IPS-18a (cell line): ENCODE measurements at regions not wholly inside any gene's neighbourhood (a gene's known extent, or its start where the extent isn't known, plus 50 kb on each side); places are given as distances from the start of the nearest gene placed in this dataset.

Experiments
- H3K27ac ChIP-seq: one replicate; pipeline ENCODE4 v1.5.1; 2013; ENCODE audit warnings: low read length
- H3K27me3 ChIP-seq: one replicate; pipeline ENCODE4 v1.6.1; 2013; ENCODE audit warnings: mild to moderate bottlenecking, low read length; ENCODE audit not compliant: control insufficient read depth, insufficient read depth
- H3K36me3 ChIP-seq: one replicate; pipeline ENCODE4 v1.6.1; 2013; ENCODE audit warnings: low read depth, low read length; ENCODE audit not compliant: control insufficient read depth
- H3K4me1 ChIP-seq: one replicate; pipeline ENCODE4 v1.6.1; 2013; ENCODE audit warnings: low read depth, low read length; ENCODE audit not compliant: control insufficient read depth
- H3K4me3 ChIP-seq: one replicate; pipeline ENCODE4 v1.5.1; 2013; ENCODE audit warnings: low read length
- H3K9ac ChIP-seq: one replicate; pipeline ENCODE4 v1.6.1; 2013; ENCODE audit warnings: mild to moderate bottlenecking, low read length, moderate library complexity
- H3K9me3 ChIP-seq: one replicate; pipeline ENCODE4 v1.6.1; 2013; ENCODE audit warnings: low read depth, low read length; ENCODE audit not compliant: control insufficient read depth

GRCh38 chr10:4077804-4078203 is 292.8 kb upstream of the KLF6 start:
- Histone ChIP-seq H3K9me3 (no peaks in the 10 kb centered on the region), H3K27ac (no peak overlapping the region), H3K27me3 (no peaks in the 10 kb centered on the region), H3K36me3 (no peaks in the 10 kb centered on the region), H3K9ac (no peak overlapping the region), H3K4me1 (no peaks in the 10 kb centered on the region), H3K4me3 (no peak overlapping the region)

- Histone ChIP-seq H3K4me3 (no peak overlapping the region), H3K9me3 (no peaks in the 10 kb centered on the region), H3K27ac (no peak overlapping the region), H3K4me1 (no peaks in the 10 kb centered on the region), H3K9ac (no peak overlapping the region), H3K27me3 (no peaks in the 10 kb centered on the region), H3K36me3 (no peaks in the 10 kb centered on the region)
Measured at GRCh38 chr10:4076983-4077382, 292.0 kb upstream of the KLF6 start.

GRCh38 chr10:4075443-4075842 is 290.4 kb upstream of the KLF6 start:
- Histone ChIP-seq H3K27ac (no peak overlapping the region), H3K27me3 (no peaks in the 10 kb centered on the region), H3K36me3 (no peaks in the 10 kb centered on the region), H3K9me3 (no peaks in the 10 kb centered on the region), H3K4me1 (no peaks in the 10 kb centered on the region), H3K4me3 (no peak overlapping the region), H3K9ac (no peak overlapping the region)

- Histone ChIP-seq H3K4me1 (no peaks in the 10 kb centered on the region), H3K9me3 (no peaks in the 10 kb centered on the region), H3K4me3 (no peak overlapping the region), H3K27ac (no peak overlapping the region), H3K27me3 (no peaks in the 10 kb centered on the region), H3K36me3 (no peaks in the 10 kb centered on the region), H3K9ac (no peak overlapping the region)
Measured at GRCh38 chr10:4074545-4075407, 289.8 kb upstream of the KLF6 start.

GRCh38 chr10:4073912-4074311 is 288.9 kb upstream of the KLF6 start:
- Histone ChIP-seq H3K36me3 (no peaks in the 10 kb centered on the region), H3K9me3 (no peaks in the 10 kb centered on the region), H3K9ac (no peak overlapping the region), H3K27ac (no peak overlapping the region), H3K4me3 (no peak overlapping the region), H3K4me1 (no peaks in the 10 kb centered on the region), H3K27me3 (no peaks in the 10 kb centered on the region)

- no peaks in the 10 kb centered on the region for H3K36me3 ChIP-seq
- no peaks in the 10 kb centered on the region for H3K27me3 ChIP-seq
- H3K27ac ChIP-seq = no peak overlapping the region
- H3K9ac ChIP-seq = no peak overlapping the region
- H3K9me3 ChIP-seq = no peaks in the 10 kb centered on the region
- H3K4me1 ChIP-seq = no peaks in the 10 kb centered on the region
- no peak overlapping the region for H3K4me3 ChIP-seq
Measured at GRCh38 chr10:4070921-4071660, 286.1 kb upstream of the KLF6 start.

- no peak overlapping the region for H3K4me3 ChIP-seq
- no peaks in the 10 kb centered on the region for H3K4me1 ChIP-seq
- H3K36me3 ChIP-seq = no peaks in the 10 kb centered on the region
- no peaks in the 10 kb centered on the region for H3K27me3 ChIP-seq
- H3K27ac ChIP-seq = no peak overlapping the region
- no peaks in the 10 kb centered on the region for H3K9me3 ChIP-seq
- H3K9ac ChIP-seq = no peak overlapping the region
Measured at GRCh38 chr10:4070184-4070583, 285.2 kb upstream of the KLF6 start.

- Histone ChIP-seq H3K9ac (no peak overlapping the region), H3K27ac (no peak overlapping the region), H3K36me3 (no peaks in the 10 kb centered on the region), H3K9me3 (no peaks in the 10 kb centered on the region), H3K27me3 (no peaks in the 10 kb centered on the region), H3K4me1 (no peaks in the 10 kb centered on the region), H3K4me3 (no peak overlapping the region)
Measured at GRCh38 chr10:4069491-4069890, 284.5 kb upstream of the KLF6 start.

- Histone ChIP-seq H3K9me3 (no peaks in the 10 kb centered on the region), H3K9ac (no peak overlapping the region), H3K27me3 (no peaks in the 10 kb centered on the region), H3K36me3 (no peaks in the 10 kb centered on the region), H3K4me1 (no peaks in the 10 kb centered on the region), H3K4me3 (no peak overlapping the region), H3K27ac (no peak overlapping the region)
Measured at GRCh38 chr10:4068629-4069028, 283.6 kb upstream of the KLF6 start.

GRCh38 chr10:4067931-4068561 is 283.0 kb upstream of the KLF6 start:
- Histone ChIP-seq H3K9ac (no peak overlapping the region), H3K27ac (no peak overlapping the region), H3K36me3 (no peaks in the 10 kb centered on the region), H3K9me3 (no peaks in the 10 kb centered on the region), H3K4me3 (no peak overlapping the region), H3K27me3 (no peaks in the 10 kb centered on the region), H3K4me1 (no peaks in the 10 kb centered on the region)

GRCh38 chr10:4067531-4067930 is 282.5 kb upstream of the KLF6 start:
- Histone ChIP-seq H3K9me3 (no peaks in the 10 kb centered on the region), H3K9ac (no peak overlapping the region), H3K4me3 (no peak overlapping the region), H3K4me1 (no peaks in the 10 kb centered on the region), H3K27me3 (no peaks in the 10 kb centered on the region), H3K36me3 (no peaks in the 10 kb centered on the region), H3K27ac (no peak overlapping the region)
